Epidermal melanocyte (primary cell): ENCODE measurements at regions not wholly inside any gene's neighbourhood (a gene's known extent, or its start where the extent isn't known, plus 50 kb on each side); places are given as distances from the start of the nearest gene placed in this dataset.

ENCODE experiments used
- DNase-seq: peaks from one replicate; pipeline ENCODE4 v3.0.0; 2011; ENCODE audit warnings: low spot score; ENCODE audit not compliant: insufficient read length

DNA sequence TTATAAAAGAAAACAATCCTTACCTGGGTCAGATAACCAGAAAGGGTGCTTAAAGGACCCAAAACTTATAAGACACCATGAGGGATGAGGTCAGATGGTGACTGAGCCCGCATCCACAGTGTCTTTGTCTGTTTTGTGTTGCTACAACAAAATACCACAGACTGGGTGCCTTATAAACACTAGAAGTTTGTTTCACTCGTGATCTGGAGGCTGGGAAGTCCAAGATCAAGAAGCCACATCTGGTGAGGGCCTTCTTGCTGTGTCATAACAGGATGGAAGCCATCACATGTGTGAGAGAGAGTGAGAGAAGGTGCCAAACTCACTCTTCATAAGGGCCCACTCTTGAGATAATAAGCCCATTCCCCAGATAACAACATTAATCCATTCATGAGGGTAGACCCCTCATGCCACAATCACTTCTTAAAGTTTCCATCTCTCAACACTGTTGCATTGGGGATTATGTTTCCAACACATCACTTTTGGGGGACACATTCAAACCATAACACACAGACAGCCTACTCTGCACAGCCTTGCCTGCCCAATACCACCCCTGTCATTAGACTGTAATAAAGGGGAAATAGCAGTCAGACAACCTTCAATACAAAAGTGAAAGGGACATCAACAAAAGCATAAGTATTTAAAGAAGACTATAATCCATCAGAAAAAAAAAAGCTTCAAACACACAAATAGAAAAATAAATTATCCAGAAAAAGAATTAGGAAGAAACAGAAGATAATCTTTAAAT, 249.8 kb downstream of the ANAPC1 start:
- no peak for DNase-seq

DNA sequence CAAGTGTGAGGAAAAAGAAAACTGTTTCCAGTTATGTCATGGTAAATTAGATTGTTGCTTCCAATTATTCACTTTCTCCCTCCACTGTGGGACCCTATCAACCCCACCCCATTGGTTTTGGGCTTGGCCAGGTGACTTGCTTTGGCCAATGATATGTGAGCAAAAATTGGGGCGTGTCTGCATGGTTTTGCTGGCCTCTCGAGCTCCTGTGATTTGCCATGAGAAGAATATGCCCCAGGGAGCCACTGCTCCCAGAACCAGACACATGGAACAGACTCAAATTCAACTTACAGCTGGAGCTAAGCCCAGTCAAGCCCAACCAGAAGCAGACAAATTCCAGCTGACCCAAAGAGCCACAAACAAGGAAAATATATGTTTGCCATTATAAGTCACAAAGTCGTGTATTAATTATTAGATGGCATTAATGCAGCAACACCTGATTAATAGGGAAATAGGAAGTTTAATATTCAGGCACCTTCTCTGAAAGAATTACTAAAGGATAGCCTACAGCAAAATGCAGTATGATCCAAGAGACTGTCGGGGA, 248.9 kb downstream of the ANAPC1 start:
- no peak for DNase-seq

DNA sequence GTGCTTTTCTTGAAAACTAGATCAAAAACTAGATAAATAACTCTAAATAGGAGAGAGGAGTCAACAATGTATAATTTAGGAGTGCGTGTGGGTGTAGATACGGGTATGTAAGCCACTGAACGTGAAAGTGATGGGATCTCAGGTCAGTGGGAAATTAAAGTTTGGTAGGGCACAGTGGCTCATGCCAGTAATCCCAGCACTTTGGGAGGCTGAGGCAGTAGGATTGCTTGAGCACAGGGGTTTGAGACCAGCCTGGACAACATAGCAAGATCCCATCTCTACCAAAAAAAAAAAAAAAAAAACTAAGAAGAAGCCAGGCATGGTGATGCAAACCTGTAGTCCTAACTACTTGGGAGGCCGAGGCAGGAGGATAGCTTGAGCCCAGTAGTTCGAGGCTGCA, 247.1 kb downstream of the ANAPC1 start:
- DNase-seq: no peak

DNA sequence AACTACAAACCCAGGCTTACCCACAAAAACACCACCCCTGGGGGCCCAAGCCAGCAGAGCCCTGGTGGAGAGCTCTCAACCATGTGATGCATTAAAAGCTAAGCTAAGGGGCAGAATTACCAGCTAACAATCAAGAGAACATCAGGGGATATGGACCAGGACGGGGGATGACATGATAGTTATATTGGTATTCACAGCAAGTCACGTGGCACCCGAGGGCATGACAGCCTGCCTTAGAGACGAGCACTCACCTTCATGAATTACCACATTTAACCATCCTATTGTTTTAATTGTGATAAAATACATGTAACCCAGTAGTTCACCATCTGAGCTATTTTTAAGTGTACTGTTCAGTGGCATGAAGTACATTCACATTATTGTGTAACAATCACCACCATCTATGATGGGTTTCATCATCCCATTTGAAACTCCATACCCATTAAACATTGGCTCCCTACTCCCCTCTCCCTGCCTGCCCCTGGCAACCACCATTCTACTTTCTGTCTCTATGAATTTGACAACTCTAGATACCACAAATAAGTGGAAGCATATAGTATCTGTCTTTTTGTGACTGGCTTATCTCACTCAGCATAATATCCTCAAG, 245.6 kb downstream of the ANAPC1 start:
- no peak for DNase-seq

DNA sequence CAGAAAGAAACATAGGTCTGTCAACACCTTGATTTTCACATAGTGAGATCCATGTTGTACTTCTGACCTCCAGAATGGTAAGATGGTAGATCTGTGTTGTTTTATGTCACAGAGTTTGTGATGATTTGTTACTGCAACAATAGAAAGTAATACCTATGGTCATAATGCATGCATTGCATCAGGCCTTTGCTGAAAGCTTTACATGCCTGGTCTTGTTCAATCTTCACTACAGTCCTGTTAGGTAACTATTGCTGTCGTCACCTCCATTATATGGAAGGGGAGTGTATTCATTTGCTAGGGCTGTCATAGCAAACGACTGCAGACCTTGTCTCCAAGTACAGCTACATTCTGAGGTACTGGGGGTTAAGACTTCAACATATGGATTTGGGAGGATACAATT, 243.5 kb downstream of the ANAPC1 start:
- no peak for DNase-seq

DNA sequence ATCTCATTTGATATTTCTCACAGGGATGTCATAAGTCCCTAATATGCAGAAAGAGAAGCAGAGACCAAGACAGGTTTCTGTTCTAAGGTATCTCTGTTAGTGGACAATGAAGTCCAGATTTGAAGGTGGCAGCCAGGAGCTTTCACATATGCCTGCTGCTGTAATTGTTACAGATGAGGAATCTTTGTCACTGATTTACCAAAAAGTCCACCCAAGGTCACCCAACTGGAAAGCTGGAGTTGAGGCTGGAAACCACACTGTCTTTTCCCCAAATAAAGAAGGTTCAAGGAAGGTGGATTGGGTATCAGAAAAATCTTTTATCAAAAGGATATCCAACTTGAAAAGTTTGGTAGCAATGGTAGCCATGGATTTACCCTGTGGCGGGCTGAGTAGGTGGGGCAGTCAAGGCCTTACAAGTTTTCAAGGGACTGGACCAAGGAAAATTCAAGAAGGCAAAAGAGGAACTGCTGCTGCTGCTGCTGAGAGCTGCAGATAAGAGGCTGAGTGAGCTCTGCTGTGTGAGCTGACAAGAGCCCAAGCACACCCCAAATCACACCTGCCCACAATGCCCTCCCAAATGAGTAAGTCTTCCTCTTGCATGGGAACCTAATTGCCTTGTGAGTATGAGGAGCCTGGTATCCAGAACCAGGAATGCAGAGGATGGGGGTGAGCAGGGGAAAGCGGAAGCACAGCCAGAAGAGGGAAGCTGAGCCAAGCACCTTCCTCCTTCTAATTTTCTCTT, 241.2 kb downstream of the ANAPC1 start:
- DNase-seq: no peak

DNA sequence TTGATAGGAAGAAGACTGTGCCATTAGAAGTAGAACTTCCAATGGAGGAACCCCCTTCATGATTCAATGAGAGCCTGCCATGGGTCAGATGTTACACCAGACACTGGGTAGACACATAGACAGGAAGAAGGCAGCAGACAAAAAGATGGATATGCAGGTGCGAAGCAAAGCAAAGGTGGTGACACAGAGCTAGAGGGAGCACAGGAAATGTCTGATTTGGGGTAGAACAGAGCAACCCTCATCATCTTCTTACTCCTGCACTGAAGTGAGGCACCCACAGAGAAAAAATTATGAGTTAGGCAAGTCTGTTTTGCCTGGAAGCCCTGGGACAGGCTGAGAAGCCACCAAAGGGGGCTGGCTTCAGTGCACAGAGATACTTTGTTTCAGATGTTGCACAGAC, 240.2 kb downstream of the ANAPC1 start:
- DNase-seq: no peak

DNA sequence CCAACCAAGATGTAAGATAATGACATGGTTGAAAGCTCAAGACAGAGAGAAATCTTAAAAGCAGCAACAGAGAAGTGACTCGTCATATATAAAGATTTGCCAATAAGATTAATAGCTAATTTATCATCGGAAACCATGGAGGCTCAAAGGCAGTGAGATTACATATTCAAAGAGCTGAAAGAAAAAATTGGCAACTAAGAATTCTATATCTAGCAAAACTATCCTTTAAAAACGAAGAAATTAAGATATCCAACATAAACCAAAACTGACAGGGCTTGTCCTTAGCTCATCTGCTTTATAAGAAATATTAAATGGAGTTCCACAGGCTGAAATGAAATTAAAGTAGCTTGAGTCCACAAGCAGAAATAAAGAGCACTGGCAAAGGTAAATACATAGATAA, 236.6 kb downstream of the ANAPC1 start:
- DNase-seq: no peak

DNA sequence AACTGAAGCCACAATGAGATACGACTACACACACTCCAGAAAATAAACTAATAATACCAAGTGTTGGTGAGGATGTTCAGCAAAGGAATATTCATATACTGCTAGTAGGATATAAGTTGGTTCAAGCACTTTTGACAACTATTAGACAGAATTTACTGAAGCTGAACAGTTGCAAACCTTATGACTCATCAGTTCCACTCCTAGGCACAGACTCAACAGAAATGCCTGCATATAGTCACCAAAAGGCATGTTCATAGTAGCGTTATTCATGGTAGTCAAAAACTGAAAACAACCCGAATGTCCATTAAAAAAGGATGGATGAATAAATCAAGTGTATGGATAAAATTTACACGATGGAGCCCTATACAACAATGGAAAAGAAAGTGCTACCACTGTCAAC, 232.0 kb downstream of the ANAPC1 start:
- DNase-seq: no peak

DNA sequence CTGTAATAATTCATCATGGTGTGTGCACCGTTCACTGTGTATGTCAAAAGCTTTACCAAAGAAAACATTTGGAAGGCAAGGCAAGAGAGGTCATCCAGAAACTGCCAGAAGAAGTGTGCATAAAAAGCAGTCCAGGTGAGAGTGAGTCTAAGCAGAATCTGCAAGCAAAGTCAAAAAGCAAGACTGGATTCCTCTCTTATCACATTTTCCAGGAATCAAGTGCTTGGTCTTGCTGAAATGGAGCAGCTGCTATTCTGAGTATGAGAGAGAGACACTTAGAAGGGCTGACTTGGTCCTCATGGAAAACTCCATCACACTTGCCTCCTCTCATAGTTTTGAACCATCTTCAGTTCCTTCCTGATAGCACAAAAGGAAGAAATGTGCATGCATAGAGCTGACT, 231.3 kb downstream of the ANAPC1 start:
- DNase-seq: no peak

DNA sequence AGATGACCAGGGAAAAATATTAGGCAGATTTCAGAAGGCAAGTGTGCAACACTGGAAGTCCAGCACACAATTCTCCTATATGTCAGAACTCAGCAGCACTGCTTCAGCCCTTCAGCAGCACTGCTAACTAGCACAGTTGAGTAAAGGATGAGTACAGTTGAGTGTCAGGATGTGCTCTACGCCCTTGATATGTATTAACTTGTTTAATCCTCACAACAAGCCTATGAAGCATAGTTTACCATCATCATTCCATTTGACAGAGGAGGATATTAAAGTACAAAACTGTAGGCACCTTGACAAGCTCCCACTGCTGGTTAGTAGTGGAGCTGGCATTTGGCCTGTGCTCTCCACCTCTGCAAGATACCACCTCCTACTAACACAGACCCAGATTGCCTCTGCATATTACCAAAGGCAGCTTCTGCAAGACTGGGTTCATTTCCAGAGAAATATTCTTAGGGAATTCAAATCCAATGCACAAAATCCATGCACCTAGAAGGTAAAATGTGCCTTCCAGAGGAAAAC, 230.8 kb downstream of the ANAPC1 start:
- no peak for DNase-seq

DNA sequence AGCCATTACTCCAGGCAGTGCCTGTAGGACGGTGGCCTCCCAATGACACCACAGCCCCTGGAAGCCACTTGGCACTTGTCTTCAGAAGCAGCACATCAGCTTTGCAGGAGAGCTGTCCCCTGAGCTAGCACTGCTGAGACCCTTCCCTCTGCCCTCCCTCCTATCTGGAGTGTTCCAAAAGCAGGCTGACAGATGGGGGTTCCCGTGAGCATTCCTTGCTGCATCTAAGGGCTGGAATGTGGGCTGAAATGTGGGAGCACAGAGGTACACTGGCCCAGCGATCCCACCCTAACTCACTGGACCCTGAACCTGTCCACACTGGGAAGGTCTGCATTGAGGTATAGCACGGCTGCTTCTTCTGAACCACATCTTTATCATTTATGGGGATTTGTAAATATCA, 230.1 kb downstream of the ANAPC1 start:
- no peak for DNase-seq

DNA sequence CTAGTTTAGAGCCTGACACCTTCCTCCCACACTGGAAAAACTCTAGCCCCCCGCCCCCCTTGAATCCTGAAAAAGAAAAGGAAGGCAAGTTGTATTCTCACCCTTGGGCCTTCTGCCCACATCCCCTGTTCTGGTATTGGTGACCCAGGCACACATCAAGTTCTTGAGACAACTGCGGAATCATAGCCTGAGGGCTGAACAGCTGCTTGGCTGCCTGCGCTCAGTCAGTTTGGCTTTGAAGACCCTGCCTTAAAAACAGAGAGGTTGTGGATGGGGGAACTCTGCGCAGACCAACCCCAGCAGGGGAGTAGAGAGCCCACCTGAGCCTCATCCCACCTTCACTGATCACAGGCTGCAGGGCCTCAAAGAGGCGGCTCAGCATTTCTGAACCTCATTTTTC, 229.2 kb downstream of the ANAPC1 start:
- DNase-seq: no peak

DNA sequence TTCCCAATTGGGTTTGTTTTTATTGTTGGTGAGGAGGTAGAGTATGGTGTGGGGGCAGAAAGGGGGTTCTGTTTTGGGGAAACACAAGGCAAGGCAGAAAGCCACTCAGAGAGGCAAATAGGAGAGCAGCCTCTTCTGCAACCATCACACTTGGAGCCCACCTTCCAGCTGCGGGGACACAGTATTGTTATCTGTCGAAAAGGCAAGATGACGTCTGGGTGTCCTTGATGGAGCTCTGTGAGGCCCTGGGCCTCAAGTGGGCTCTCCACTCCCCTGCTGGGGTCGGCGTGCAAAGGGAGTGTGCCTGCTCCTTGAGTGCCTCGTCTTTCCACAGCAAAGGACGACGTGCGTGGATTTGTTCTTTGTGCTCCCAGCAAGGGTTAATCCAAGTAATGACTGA, 227.6 kb downstream of the ANAPC1 start:
- no peak for DNase-seq

DNA sequence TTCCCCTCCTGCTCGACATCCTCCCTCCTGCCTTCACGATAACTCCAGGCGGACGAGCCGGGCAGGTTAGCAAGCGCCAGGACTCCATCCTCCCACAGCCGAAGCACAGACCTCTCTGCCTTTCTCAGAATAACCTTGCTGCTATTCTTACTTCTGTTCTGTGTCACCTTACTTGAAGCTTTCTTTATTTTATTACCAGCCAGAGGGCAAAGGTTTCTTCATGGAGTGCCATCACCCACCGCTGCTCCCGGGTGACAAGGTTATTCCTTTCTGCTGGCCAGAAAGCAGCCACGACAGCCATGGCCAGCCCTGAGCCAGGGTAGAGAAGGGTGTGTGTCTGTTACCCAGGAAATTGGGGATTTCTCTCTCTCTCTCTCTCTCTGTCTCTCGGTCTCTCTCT, 227.1 kb downstream of the ANAPC1 start:
- no peak for DNase-seq

DNA sequence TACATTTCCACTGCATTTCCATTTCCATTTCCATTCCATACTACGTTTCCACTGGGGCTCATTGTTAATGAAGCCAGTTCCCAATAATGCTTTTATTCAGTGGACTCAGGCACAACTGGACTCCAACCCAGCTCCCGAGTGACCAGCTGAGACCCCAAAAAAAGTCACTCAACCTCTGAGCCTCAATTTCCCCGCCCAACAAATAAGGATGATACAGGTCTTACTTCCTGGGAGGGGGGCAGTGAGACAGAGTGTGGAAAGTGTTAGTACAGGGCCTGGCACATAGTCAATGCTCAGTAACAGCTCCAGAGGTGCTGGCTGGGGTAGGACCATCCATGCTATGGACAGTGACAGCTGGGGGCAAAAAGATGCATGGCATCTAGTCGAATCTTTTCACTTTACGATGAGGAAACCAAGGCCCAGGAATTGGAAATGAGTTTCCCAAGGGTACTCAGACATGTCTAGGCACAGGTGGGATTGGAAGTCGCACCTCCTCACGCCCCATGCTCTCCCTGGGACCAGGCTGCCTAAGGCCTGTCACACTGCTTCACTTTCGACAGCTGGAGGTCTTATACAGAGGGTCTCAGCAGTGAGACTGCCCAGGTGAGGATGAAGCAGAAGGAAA, 226.5 kb downstream of the ANAPC1 start:
- no peak for DNase-seq

DNA sequence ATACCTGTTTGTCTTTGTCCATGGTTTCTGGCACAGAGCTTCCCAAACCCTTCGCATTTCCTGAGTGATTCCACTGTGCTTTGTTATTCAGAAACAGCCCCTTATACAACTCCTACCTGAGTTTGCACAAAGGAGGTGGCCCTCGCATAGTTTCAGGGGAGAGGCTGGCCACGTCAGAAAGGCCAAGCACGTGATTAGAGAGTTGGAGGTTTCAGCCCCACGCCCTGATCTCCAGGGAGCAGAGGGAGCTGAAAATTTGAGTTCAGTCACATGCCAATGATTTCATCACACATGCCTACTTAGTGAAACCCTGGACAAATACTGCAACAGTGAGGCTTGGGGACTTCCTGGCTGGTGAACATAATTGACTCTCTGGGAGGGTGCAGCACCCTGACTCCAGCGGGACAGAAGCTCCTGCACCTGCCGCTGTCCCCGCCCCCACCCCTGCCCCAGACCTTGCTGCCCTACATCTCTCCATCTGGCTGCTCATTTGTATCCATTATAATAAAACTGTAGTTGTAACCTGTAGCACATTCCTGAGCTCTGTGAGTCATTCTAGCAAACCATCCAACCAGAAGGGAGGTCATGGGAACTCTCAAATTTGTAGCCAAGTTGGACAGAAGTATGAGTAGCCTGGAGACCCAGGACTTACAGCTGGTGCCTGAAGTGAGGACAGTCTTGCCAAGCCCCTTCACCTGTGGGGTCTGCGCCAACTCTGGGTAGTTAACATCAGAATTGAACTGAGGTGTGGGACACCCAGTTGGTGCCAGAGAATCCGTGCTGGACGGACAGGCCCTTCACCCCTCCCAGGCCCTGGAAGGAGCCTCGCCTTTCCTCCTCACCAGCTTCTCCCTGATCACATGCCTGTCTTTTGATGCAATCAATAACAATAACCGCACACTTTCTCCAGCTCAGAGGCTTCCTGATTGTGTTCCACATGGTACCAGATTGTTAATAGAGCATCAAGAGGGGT, 224.3 kb downstream of the ANAPC1 start:
- no peak for DNase-seq

DNA sequence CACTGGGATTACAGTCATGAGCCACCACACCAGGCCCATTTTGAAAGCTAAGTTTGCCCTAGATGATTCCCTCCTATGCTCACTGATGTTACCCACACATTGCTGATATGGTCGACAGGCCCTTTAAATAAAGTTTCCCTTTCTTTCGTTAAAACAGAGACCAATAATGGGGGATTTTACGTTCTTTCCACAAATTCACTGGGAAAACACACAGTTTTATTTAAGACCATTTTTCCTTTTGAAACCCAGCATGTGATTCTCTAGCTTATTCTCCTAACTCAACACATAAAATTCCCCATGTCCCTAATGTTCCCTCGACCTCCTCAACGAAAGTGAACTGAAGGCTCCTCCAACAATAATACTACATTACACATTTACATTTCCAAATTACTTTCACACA, 223.2 kb downstream of the ANAPC1 start:
- DNase-seq: no peak

DNA sequence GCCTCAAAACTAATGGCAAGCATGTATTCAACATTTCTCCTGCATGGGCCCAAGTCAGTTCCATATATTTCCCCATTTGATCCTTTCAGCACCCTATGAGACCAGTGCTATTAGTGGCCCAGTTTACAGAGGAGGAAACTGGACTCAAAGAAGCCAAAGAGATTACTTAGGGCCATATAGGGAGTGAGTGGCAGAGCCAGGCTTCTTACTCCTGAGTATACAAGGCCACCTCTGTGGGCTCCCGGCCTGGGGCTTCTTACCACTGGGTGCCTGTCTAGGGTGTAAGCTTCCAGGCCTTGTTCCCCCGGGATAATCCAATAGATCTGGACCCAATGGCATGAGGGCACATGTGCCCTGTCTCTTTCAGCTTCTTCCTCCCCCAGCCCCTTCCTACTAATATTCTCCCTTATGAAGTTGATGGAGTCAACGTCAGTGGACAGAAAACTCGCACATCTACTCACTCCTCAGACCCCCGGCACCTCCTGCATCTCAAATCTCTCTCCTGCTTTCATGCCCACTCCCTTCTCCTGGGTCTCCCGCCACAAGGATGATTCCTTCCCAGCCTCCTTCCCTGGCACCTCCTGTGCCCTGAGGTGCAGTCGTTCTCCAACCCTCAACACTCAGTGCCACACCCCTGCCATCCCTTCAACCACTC, 222.6 kb downstream of the ANAPC1 start:
- DNase-seq: no peak
